Left lobe of liver (tissue), 2 donors: ENCODE measurements at regions not wholly inside any gene's neighbourhood (a gene's known extent, or its start where the extent isn't known, plus 50 kb on each side); places are given as distances from the start of the nearest gene placed in this dataset.
"Not testable (repeated sequence)": the region's sequence is repeated elsewhere in the genome, so short reads cannot be mapped to it uniquely, and the experiment has no call there.

ENCODE experiments used
- ATAC-seq: fragments of 200-7000 bp; cut with Tn5 transposase; one replicate; pipeline ENCODE4 v1.9.1; 2020; ENCODE audit warnings: mild to moderate bottlenecking, moderate library complexity
- DNase-seq: peaks from one replicate; pipeline ENCODE4 v3.0.0-alpha.2; 2020; ENCODE audit warnings: low spot score
- donor health status: DM: no; HTN: no; CAD: no; lungs with moderate emphysema.
- donor health status: DM: no; HTN: yes; CAD: no.

- no peak for ATAC-seq
- DNase-seq, result no peak
These were observed 839.8 kb upstream of the CNTN5 start for GRCh38 chr11:98180921-98181320.

- DNase-seq (no peak), ATAC-seq (no peak)
These were observed 837.7 kb upstream of the CNTN5 start for GRCh38 chr11:98183034-98183433.

GRCh38 chr11:98185245-98185644 is 835.5 kb upstream of the CNTN5 start:
- ATAC-seq, result no peak
- DNase-seq, result no peak

GRCh38 chr11:98194611-98195010 is 826.1 kb upstream of the CNTN5 start:
- no peak for ATAC-seq

GRCh38 chr11:98195300-98195699 is 825.4 kb upstream of the CNTN5 start:
- DNase-seq (no peak), ATAC-seq (no peak)

More at GRCh38 chr11:98194611-98195010, 826.1 kb upstream of the CNTN5 start:
- DNase-seq, result no peak

GRCh38 chr11:98207086-98207485 is 813.7 kb upstream of the CNTN5 start:
- DNase-seq, result no peak
- ATAC-seq, result no peak

GRCh38 chr11:98227278-98227677 is 793.5 kb upstream of the CNTN5 start:
- no peak for ATAC-seq

GRCh38 chr11:98230678-98231077 is 790.1 kb upstream of the CNTN5 start:
- ATAC-seq (no peak), DNase-seq (no peak)

More at GRCh38 chr11:98227278-98227677, 793.5 kb upstream of the CNTN5 start:
- DNase-seq, result no peak

GRCh38 chr11:98234698-98235097 is 786.1 kb upstream of the CNTN5 start:
- ATAC-seq, result no peak
- DNase-seq, result no peak

GRCh38 chr11:98243897-98244296 is 776.9 kb upstream of the CNTN5 start:
- DNase-seq (no peak), ATAC-seq (no peak)

- DNase-seq (no peak), ATAC-seq (no peak)
These were observed 759.8 kb upstream of the CNTN5 start for GRCh38 chr11:98260983-98261382.

GRCh38 chr11:98277251-98277912 is 743.4 kb upstream of the CNTN5 start:
- no peak for DNase-seq
- ATAC-seq, result no peak

- ATAC-seq (no peak), DNase-seq (no peak)
These were observed 731.0 kb upstream of the CNTN5 start for GRCh38 chr11:98289617-98290263.

- DNase-seq (no peak), ATAC-seq (no peak)
These were observed 724.5 kb upstream of the CNTN5 start for GRCh38 chr11:98296091-98296880.

- DNase-seq, result no peak
- ATAC-seq, result no peak
These were observed 720.0 kb upstream of the CNTN5 start for GRCh38 chr11:98300719-98301118.

- DNase-seq (no peak), ATAC-seq (no peak)
These were observed 712.8 kb upstream of the CNTN5 start for GRCh38 chr11:98307827-98308491.

- not testable (repeated sequence) for DNase-seq, ATAC-seq
These were observed 690.4 kb upstream of the CNTN5 start for GRCh38 chr11:98330306-98330705.

- ATAC-seq (no peak), DNase-seq (no peak)
These were observed 662.2 kb upstream of the CNTN5 start for GRCh38 chr11:98358551-98358950.

- ATAC-seq (no peak), DNase-seq (no peak)
These were observed 655.6 kb upstream of the CNTN5 start for GRCh38 chr11:98365190-98365589.

- DNase-seq (no peak), ATAC-seq (no peak)
These were observed 654.8 kb upstream of the CNTN5 start for GRCh38 chr11:98365941-98366340.

GRCh38 chr11:98390391-98390790 is 630.4 kb upstream of the CNTN5 start:
- ATAC-seq, result no peak
- DNase-seq, result no peak
